ENCODE measurements at regions not wholly inside any gene's neighbourhood (a gene's known extent, or its start where the extent isn't known, plus 50 kb on each side); places are given as distances from the start of the nearest gene placed in this dataset.
"Not testable (repeated sequence)": the region's sequence is repeated elsewhere in the genome, so short reads cannot be mapped to it uniquely, and the experiment has no call there.

- DNase-seq = no peak
These were observed 340.4 kb downstream of the OTUD1 start for GRCh38 chr10:23779301-23779700.

DNA sequence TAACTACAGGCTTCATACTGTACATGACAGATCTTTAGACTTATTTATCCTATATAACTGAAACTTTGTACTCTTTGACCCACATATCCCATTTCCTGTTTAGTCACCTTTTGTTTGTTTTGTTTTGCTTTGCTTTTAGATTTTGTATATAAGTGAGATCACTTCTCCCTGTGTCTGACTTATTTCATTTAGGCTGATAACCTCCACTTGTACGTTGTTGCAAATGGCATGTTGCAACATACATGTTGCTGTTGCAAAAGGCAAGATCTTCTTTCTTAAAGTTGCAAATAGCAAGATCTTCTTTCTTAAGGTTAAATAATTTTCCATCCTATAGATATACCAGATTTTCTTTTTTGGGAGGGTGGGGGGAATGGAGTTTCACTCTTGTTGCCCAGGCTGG, 341.5 kb downstream of the OTUD1 start:
- no peak for DNase-seq

GRCh38 chr10:23786594-23786993, 347.7 kb downstream of the OTUD1 start:
- no peak for DNase-seq

DNA sequence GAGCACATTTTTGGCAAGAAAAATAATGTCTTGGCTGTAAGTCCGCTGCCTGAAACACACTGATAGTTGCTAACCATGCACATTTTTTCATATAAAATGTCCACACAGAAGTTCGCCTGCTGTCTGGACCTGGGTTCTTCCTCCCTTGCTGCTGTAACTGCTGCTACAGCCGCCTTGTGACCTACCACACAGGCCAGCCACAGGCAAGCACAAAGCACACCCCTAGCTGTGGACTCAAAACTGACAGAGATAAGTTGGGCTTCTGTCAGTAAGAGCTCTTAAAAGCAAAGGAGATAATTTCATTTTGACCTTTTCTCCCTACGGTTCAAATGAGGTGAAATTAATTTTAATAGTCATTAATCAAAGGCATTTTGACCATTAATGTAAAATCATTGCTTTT, 354.7 kb downstream of the OTUD1 start:
- no peak for DNase-seq

- DNase-seq = not testable (repeated sequence)
These were observed 358.6 kb downstream of the OTUD1 start for GRCh38 chr10:23797452-23797851.

GRCh38 chr10:23804125-23804524, 365.2 kb downstream of the OTUD1 start:
- DNase-seq = no peak

DNA sequence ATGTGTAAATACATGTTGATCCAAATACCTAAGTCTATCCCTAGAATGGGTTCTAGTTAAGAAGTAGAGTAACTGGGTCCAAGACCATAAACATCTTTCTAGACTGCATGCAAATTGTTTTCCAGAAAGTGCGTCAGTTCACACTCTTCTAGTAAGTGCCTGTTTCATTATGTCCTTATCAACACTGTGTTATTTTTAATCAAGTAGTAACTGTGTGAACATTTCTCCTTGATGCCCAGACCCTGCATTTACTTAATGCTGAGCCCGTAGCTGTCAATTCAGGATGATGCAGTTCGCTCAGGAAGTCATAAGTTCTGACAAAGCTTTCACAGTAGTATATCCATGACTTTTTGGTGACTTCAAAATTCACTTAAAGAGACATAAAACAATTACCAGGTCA, 374.8 kb downstream of the OTUD1 start:
- no peak for DNase-seq

DNA sequence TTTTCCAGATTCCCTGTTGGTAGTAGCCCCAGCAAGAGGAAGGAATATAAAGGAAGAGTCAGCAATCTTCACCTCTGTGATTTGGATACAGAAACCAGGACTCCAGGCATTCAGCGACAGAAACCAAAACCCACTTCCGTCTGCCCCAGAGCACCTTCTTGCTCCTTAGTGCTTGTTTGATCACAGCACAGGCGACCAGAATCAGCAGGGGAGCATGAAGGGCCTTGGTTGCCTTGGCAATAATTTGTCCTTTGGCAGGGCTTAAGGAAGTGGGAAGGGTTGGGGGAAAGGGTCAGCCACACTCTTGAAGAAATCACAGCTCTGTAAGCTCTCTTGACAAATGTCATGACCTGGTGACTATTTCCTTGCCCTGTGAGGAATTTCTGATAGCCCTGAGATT, 379.6 kb downstream of the OTUD1 start:
- DNase-seq = no peak

DNA sequence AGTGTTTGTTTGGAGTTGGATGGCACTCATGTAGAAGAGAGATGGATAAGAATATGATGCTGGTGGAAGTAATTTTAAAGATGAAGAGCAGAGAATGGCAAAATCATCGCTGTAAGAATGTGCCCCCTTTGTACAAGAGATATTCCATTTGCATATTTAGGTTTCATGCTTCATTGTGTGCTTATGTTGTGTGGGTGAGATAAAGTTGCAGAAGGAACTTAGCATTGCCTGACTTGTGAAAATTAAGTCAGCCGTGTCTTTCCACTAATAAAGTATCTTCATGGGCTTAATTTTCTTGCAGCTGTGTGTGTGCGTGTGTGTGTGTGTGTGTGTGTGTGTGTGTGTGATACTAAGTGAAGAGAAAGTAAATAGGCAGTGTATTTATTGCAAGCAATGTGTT, 381.9 kb downstream of the OTUD1 start:
- DNase-seq = no peak

- DNase-seq = no peak
These were observed 384.1 kb upstream of the KIAA1217 start for GRCh38 chr10:23824822-23825221.

DNA sequence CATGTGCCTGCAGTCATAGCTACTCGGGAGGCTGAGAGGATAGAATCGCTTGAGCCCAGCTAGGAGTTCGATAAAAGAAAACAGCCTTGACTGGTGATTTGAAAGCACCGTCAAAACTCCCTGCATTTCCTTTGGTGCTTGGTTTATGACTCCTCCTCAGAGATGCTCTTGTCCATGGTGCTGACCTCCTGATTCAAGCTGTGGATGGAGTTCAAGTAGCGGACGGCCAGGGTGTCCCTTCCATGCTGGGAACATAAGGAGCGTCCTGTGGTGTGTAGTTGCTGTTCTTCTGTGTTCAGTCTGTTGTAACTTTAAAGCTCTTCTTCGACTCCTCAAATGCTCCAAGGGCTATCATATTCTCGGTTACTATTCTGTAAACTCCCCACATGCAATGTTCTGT, 382.5 kb upstream of the KIAA1217 start:
- DNase-seq = no peak

DNA sequence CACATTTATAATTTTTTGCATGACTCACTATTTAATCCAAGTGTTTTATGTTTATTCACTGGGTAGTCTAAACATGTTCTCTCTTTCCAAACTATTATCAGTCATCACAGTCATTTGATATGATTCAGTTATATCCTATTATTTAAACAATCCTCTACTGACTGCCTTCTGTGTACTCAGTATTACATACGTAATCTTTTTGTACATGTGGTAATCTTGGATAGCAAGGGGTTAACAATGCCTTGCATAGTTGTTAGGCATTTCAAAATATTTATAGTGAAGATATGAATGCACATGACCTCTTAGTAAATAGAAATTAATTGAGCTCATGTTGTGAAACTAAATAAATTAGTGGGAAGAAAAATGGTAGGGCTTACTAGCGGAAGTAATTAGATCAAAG, 379.4 kb upstream of the KIAA1217 start:
- no peak for DNase-seq

GRCh38 chr10:23834091-23834490, 374.8 kb upstream of the KIAA1217 start:
- DNase-seq = no peak

DNA sequence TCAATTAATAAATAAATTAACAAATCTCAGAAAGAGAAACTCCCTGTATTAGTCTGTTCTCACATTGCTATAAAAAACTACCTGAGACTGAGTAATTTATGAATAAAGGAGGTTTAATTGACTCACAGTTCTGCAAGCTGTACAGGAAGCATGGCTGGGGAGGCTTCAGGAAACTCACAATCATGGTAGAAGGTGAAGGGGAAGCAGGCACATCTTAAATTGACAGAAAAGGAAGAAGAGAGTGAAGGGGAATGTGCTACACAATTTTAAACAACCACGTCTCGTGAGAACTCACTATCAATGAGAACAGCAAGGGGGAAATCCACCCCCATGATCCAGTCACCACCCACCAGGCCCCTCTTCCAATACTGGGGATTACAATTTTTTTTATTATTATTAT, 358.3 kb upstream of the KIAA1217 start:
- DNase-seq = no peak

DNA sequence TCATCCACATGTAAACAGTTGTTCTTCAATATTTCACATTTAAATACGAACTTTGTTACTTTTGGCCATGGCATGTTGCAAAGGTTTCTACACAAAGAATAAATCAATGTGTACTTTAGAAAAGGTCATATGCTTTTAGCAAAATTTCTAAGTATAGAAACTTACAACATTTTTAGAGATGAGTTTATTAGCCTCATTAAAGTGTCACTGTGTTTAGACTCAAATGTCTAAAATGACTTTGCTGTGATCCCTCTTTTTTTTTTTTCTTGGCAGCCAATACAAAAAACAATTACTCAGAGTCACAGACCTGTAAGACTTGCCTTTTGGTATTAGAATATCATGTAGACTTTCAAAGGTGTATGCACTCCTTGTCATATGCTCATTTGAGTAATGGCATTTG, 349.3 kb upstream of the KIAA1217 start:
- no peak for DNase-seq

GRCh38 chr10:23864631-23865147, 344.2 kb upstream of the KIAA1217 start:
- DNase-seq = no peak

- not testable (repeated sequence) for DNase-seq
These were observed 342.0 kb upstream of the KIAA1217 start for GRCh38 chr10:23866985-23867384.

GRCh38 chr10:23868121-23868520, 340.8 kb upstream of the KIAA1217 start:
- no peak for DNase-seq

GRCh38 chr10:23869548-23869947, 339.4 kb upstream of the KIAA1217 start:
- DNase-seq = no peak

GRCh38 chr10:23869996-23870395, 338.9 kb upstream of the KIAA1217 start:
- DNase-seq = no peak

GRCh38 chr10:23870651-23871610, 338.0 kb upstream of the KIAA1217 start:
- DNase-seq = no peak

DNA sequence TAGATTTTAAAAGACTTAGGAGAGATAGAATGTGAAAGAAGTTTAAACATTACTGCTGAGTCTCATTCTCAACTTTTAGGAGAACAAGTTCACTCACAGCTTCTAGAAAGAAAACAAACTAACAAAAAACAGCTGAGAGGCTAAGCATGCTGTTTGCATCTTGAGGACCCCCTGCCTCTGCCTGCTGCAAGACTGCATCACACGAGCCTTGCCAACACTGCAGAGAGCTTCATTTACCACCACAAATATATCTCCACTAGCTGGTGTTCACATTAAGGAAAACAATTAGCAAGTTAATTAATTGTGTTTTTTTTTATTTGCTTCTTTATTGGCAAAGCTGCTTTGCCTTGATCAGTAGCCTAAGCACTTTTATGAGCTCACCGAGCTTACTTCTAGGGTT, 336.6 kb upstream of the KIAA1217 start:
- DNase-seq = no peak

- no peak for DNase-seq
These were observed 331.1 kb upstream of the KIAA1217 start for GRCh38 chr10:23877791-23878320.

- no peak for DNase-seq
These were observed 324.3 kb upstream of the KIAA1217 start for GRCh38 chr10:23884670-23885069.

Measured in CD4-positive, alpha-beta T cell treated with Interleukin-4 for 4 hours (primary cell).